Nephron (organoid): ENCODE measurements at regions not wholly inside any gene's neighbourhood (a gene's known extent, or its start where the extent isn't known, plus 50 kb on each side); places are given as distances from the start of the nearest gene placed in this dataset.

ENCODE experiments used
- H3K27ac Mint-ChIP-seq, 3 experiments: 2 replicates each; pipeline ENCODE4 v1.8.0; 2020; ENCODE audit warnings: mixed read lengths in 3 of 3, mild to moderate bottlenecking in 2 of 3, moderate library complexity in 1 of 3
- H3K27me3 Mint-ChIP-seq: 2 replicates; pipeline ENCODE4 v1.8.0; 2021; ENCODE audit warnings: low read depth, mild to moderate bottlenecking, moderate library complexity, mixed read lengths
- H3K36me3 Mint-ChIP-seq: 2 replicates; pipeline ENCODE4 v1.8.0; 2020; ENCODE audit warnings: low read depth, mixed read lengths
- H3K4me1 Mint-ChIP-seq: 2 replicates; pipeline ENCODE4 v1.8.0; 2020; ENCODE audit warnings: mixed read lengths
- H3K4me3 Mint-ChIP-seq, 3 experiments: 2 replicates each; pipeline ENCODE4 v1.8.0; 2020; ENCODE audit warnings: mild to moderate bottlenecking in 3 of 3, mixed read lengths in 3 of 3, moderate library complexity in 2 of 3
- H3K9me3 Mint-ChIP-seq: 2 replicates; pipeline ENCODE4 v1.8.0; 2020; ENCODE audit warnings: mixed read lengths
- CTCF ChIP-seq, 3 experiments: fragments of 200-600 bp; sonication (generic); IDR thresholded peaks; one replicate each; pipeline ENCODE4 v1.5.0; 2021; ENCODE audit warnings: antibody characterized with exemption in 3 of 3; ENCODE audit not compliant: unreplicated experiment in 3 of 3

- Mint-ChIP-seq H3K9me3 (peaks cover 3% of the 10 kb centered on the region), H3K4me3 (no peak overlapping the region), H3K27ac (no peak overlapping the region), H3K4me1 (no peaks in the 10 kb centered on the region), H3K36me3 (no peaks in the 10 kb centered on the region), H3K27me3 (no peaks in the 10 kb centered on the region)
- TF ChIP-seq CTCF (IDR thresholded peaks at IDR 0.05; ENCODE audit: unreplicated experiment in 3 of 3): no peak
Observed at GRCh38 chr6:47371870-47372255, 62.2 kb upstream of the TNFRSF21 start.

- Mint-ChIP-seq H3K4me3 (no peak overlapping the region), H3K36me3 (no peaks in the 10 kb centered on the region), H3K9me3 (peaks cover 3% of the 10 kb centered on the region), H3K4me1 (no peaks in the 10 kb centered on the region), H3K27me3 (no peaks in the 10 kb centered on the region), H3K27ac (no peak overlapping the region)
- no peak for TF ChIP-seq CTCF (IDR thresholded peaks at IDR 0.05; ENCODE audit: unreplicated experiment in 3 of 3)
Observed at GRCh38 chr6:47372318-47372717, 62.6 kb upstream of the TNFRSF21 start.

GRCh38 chr6:47375426-47375825 lies 65.7 kb upstream of the TNFRSF21 start:
- no peak overlapping the region for H3K27ac Mint-ChIP-seq
- no peaks in the 10 kb centered on the region for H3K4me1 Mint-ChIP-seq
- no peaks in the 10 kb centered on the region for H3K36me3 Mint-ChIP-seq
- TF ChIP-seq CTCF (IDR thresholded peaks at IDR 0.05; ENCODE audit: unreplicated experiment in 3 of 3): no peak
- H3K9me3 Mint-ChIP-seq: peaks cover 3% of the 10 kb centered on the region
- H3K27me3 Mint-ChIP-seq: no peaks in the 10 kb centered on the region
- no peak overlapping the region for H3K4me3 Mint-ChIP-seq

GRCh38 chr6:47376930-47377329 lies 67.2 kb upstream of the TNFRSF21 start:
- no peak overlapping the region for H3K27ac Mint-ChIP-seq
- H3K4me3 Mint-ChIP-seq: no peak overlapping the region
- no peaks in the 10 kb centered on the region for H3K9me3 Mint-ChIP-seq
- peaks cover 3% of the 10 kb centered on the region for H3K27me3 Mint-ChIP-seq
- no peaks in the 10 kb centered on the region for H3K4me1 Mint-ChIP-seq
- TF ChIP-seq CTCF (IDR thresholded peaks at IDR 0.05; ENCODE audit: unreplicated experiment in 3 of 3): no peak
- no peaks in the 10 kb centered on the region for H3K36me3 Mint-ChIP-seq

GRCh38 chr6:47377971-47378370 lies 68.3 kb upstream of the TNFRSF21 start:
- Mint-ChIP-seq H3K9me3 (no peaks in the 10 kb centered on the region), H3K27ac (no peak overlapping the region), H3K4me1 (no peaks in the 10 kb centered on the region), H3K27me3 (peaks cover 3% of the 10 kb centered on the region), H3K36me3 (no peaks in the 10 kb centered on the region), H3K4me3 (no peak overlapping the region)
- no peak for TF ChIP-seq CTCF (IDR thresholded peaks at IDR 0.05; ENCODE audit: unreplicated experiment in 3 of 3)

GRCh38 chr6:47379328-47379727 lies 69.6 kb upstream of the TNFRSF21 start:
- no peaks in the 10 kb centered on the region for H3K36me3 Mint-ChIP-seq
- no peaks in the 10 kb centered on the region for H3K4me1 Mint-ChIP-seq
- no peak for TF ChIP-seq CTCF (IDR thresholded peaks at IDR 0.05; ENCODE audit: unreplicated experiment in 3 of 3)
- no peaks in the 10 kb centered on the region for H3K9me3 Mint-ChIP-seq
- H3K4me3 Mint-ChIP-seq: no peak overlapping the region
- H3K27ac Mint-ChIP-seq: no peak overlapping the region
- peaks cover 3% of the 10 kb centered on the region for H3K27me3 Mint-ChIP-seq
